Superior temporal gyrus (tissue), 1 donor: ENCODE measurements at regions not wholly inside any gene's neighbourhood (a gene's known extent, or its start where the extent isn't known, plus 50 kb on each side); places are given as distances from the start of the nearest gene placed in this dataset.

Experiments used
- DNase-seq: peaks from one replicate; pipeline ENCODE4 v3.0.0-alpha.2; 2016; ENCODE audit errors: extremely low spot score

DNA sequence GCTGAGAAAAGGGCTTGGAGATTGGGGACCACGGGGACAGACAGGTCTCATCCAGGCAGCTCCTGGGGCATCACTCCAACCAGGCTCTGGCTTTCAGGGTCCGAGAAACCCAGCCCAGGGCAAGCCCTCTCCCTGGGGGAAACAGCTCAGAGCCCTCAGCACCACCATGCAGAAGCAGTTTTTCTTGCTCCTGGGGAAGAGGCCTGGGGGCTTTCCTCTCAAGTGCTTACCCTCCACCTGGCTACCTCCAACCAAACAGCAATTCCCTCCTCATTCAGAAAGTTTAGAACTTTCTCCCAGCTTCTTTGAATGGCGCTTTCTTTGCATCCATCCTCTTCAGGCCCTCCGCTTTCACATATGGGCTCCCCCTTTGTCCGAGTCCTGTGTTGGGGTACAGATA lies 110.4 kb upstream of the PHACTR3 start:
- DNase-seq = no peak

DNA sequence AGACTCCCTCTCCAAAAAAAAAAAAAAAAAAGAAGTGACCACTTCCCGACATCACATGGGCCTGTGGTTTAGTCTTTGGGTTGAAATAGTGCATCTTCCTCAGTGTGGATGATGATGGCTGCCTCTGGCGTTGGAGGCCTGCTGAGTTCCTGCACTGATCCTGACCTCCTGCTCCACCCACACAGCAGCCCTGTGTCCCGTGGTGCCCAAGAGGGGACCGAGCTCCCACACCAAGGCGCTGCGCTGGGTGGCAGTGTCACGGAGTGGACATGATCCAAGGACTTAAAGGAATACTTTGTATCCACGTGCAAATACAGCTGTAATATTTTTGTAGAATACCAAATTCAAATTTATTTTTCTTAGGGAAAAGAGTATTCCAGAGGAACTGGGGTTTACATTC lies 109.2 kb upstream of the PHACTR3 start:
- DNase-seq = no peak

DNA sequence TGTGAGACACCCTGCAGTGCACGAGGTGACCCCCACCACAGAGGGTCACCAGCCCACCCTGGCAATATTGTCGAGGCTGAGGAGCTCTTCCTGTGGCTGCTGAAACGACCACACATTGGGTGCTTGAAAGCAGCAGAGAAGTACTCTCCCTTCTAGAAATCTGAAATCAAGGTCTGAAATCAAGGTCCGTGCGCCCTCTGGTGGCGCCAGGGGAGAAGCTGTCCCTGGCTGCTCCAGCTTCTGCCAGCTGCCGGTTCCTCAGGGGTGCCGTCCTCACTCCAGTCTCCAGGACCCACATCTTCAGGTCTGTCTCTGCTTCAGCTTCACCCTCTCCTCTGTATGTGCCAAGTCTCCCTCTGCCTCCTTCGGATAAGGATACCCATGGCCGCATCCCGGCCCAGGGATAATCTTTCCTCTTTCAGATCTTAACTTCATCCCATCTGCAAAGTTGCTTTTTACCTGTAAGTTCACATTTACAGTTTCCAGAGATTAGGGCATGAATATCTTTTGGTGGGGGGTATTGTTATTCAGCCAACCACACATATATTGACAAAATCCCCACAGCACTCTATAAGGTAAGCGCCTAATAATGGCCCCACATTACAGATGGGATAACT lies 108.3 kb upstream of the PHACTR3 start:
- DNase-seq = peak; percentile 85

DNA sequence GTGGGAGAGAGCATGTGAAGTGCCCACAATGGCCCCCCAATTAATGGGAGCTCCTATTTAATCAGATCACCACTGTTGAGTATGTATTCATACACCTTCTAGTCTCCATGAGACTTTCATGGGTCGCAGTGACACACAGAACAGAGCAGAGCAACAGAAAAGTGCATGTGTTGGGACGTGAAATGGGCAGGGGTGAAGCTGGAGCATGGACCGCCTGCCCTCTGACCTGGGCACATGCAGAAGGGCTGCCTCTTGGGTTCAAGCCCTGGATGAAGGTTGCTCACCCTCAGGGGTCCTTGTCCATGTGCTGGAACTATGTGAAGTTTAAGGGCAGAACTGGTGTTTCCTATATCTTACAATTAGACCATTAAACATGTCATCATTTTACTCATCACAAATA lies 106.0 kb upstream of the PHACTR3 start:
- no peak for DNase-seq

DNA sequence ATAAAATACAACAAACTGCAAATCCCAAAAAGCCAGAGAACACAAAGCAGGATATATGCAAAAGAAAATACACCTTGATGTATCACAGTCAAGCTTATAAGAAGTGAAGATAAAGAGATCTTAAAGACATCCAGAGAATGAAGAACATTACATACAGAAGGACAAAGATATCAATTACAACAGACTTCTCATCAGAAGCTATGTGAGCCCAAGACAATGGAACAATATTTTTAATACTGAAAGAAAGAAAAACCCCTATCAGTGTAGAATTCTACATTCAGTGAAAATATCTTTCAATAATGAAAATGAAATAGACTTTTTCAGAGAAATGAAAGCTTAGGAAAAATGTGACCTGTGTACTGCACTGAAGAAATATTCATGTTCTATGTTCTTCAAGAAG lies 104.5 kb upstream of the PHACTR3 start:
- no peak for DNase-seq

DNA sequence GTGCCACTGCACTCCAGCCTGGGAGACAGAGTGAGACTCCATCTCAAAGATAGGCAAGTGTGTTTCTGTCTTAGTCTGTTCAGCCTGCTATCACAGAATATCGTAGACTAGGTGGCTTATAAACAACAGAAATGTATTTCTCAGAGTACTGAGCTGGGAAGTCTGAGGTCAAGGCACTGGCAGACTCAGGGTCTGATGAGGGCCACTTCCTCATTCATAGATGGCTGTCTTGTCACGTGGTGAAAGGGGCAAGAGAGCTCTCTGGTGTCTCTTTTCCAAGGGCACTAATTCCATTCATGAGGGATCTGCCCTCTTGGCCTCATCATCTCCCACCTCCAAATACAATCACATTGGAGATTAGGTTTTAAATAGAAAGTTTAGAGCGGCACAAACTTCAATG lies 95.6 kb upstream of the PHACTR3 start:
- DNase-seq = no peak

DNA sequence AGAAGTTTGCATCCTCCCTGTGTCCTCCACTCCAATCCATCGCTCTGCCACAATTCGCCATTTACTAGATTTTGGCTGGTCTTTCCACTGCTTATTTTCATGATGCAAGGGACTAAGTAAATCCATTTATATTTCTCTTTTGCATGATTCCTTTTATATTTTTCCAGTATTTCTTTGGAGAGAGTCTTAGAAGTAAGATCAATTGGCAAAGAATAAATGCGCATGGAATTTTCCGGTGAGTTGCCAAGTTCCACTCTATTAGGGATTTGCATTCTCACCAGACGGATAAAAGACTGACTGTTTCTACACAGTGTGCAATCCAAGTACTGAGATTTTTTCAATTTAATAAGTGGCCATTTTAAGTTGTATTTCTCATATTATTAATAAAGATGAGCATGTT lies 91.7 kb upstream of the PHACTR3 start:
- no peak for DNase-seq

DNA sequence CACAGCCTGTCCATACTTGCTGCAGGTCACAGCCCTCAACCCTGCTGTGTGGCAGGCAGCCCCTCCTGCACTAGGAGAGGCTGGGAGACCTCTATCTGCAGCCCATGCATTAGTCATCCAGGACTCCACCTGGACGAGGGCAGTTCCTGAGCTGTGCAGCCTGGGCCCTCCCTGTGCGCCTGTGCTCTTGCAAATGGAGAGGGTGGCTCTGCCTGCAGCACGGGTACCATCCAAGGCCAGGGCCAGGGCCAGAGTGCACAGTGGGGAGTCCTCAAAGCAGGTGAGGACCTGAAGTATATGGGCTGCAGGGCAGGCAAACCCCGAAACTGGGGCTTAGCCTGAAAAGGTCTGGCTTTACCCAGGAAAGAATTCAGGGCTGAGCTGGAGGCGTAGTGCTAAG lies 89.8 kb upstream of the PHACTR3 start:
- DNase-seq = no peak

DNA sequence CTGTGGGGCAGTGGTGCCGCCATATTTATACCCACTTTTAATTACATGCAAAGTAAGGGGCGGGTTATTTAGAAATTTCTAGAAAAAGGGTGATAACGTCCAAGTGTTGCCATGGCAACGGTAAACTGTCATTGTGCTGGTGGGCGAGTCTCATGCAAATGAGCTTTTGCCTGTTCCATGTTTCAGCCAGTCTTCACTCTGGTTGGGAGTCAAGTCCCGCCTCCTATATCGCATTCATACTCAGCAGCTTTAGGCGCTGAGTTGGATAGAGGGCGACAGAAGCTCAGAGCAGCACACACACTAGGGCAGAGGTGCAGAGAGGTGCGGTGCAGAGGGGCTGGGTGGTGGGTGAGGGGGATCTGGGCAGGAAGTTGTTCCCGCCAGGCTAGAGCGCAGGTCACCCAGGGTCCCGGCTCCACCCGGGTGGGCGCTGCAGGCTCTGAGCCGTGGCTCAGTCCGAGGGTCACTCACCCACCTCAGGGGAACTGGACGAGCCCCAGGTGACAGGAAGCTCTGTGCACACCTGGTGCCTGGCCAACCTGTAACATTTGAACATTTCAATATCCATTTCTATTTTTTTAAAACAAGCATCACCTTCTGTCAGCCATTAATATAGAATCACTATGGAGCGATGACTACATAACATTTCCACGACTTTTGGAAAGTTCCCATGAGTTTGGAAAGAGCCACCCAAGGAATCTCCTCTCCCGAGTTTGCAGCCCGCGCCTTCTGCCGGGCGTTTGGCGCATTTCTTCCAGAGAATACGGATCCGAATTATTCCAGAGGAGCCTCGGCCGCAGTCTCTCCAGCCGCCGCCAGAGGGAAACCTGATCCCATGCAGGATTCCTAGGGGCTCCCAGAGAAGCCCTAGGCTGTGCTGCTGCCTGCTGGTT lies 89.1 kb upstream of the PHACTR3 start:
- DNase-seq = peak; percentile 90

DNA sequence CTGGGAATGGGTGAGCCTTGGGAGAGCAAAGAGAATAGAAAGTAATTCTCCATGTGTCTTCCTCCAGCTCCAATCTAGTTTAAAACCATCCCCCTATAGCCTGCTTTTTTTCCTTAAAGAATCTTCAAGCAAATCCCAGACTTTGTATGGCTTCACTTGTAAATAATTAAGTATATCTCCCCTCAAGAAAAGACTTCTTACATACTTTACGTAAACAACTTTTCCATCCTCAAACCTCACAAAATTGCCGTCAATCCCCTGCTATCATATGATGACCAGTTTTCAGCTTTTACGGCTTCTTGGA lies 88.5 kb upstream of the PHACTR3 start:
- DNase-seq = no peak

DNA sequence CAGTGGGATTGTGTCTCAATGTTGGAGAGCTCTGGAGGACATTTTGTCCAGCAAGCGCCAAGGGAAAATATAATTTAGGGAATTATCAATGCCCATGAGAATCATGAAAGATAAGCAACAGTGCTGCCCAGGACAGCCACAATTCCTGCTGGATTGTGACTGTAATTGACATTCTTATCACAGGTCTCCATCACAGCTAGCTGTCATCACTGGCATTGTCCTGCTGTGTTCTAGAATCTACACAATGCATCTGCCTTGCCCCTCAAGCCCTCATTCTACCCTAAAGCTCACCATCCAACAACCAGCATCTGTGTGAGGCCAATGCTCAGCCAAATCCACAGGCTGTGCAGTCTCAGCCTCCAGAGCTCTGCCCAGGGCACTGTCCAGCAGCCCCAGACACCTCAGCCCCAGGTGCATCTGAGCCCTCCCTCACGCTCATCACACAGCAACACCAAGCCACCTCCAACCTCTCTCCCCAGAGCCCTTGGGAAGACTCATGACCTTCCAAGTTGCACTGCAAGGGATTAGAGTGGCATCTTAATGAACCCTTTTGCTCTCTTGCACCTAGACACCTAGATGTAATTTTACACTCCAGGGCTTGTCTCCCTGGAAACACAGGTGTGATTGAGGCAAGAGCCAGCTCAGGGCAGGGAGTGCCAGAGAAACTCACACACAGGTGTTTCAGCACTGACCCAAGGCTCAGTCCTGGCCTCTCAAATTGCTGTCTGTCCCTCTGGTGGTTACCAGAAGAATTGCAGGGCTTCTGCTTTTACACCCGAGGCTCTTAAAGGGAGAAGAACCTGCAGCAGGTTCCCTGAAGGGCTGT lies 85.2 kb upstream of the PHACTR3 start:
- DNase-seq = peak; percentile 71

DNA sequence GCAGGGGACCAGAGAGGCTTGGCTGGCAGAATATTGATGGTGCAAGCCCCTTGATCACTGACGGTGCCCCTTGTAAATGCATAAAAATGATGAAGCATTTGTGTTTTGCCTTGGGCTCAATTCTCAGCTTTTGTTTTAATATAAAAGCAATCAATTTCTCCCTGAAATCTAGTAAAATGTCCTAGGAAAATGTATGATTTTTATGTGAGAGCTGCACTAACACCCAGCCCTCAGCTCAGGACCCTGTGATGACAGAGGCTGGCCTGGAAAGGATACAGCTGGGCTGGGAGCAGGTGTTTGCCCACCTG lies 84.7 kb upstream of the PHACTR3 start:
- no peak for DNase-seq

DNA sequence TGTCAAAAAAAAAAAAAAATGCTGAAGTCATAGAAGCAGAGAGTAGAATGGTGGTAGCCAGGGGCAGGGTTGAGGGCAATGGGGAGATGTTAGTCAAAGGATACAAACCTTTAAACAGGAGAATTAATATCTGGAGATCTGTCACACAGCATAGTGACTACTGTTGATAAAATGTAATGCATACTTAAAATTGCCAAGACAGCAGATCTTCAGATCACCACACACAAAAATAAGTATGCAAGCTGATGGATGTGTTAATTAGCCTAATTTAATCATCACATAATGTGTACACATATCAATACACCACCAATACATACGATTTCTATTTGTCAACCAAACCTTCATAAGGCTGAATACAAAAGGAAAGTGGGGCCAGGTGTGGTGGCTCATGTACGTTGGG lies 83.5 kb upstream of the PHACTR3 start:
- no peak for DNase-seq

DNA sequence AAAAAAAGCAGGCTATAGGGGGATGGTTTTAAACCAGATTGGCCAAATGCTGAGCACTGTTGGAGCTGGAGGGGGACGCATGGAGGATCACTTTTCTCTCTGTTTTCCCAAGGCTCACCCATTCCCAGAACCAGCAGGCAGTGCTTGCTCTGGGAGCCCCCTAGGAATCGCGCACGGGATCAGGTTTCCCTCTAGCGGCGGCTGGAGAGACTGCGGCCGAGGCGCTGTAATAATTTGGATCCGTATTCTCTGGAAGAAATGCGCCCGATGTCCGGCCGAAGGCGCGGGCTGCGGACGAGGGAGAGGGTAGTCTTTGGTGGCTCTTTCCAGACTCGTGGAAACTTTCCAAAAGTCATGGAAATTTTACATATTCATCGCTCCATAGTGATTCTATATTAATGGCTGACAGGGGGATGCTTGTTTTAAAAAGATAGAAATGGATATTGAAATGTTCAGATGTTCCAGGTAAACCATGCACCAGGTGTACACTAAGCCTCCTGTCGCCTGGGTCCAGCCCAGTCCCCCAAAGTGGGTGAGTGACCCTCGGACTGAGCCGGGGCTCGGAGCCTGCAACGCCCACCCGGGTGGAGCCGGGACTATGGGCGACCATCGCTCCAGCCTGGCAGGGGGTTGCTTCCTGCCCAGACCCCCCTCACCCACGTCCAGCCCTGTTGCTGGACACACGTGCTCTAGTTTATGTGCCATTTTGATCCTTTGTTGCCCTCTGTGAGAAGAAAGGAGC lies 78.7 kb upstream of the PHACTR3 start:
- DNase-seq = peak; percentile 81

DNA sequence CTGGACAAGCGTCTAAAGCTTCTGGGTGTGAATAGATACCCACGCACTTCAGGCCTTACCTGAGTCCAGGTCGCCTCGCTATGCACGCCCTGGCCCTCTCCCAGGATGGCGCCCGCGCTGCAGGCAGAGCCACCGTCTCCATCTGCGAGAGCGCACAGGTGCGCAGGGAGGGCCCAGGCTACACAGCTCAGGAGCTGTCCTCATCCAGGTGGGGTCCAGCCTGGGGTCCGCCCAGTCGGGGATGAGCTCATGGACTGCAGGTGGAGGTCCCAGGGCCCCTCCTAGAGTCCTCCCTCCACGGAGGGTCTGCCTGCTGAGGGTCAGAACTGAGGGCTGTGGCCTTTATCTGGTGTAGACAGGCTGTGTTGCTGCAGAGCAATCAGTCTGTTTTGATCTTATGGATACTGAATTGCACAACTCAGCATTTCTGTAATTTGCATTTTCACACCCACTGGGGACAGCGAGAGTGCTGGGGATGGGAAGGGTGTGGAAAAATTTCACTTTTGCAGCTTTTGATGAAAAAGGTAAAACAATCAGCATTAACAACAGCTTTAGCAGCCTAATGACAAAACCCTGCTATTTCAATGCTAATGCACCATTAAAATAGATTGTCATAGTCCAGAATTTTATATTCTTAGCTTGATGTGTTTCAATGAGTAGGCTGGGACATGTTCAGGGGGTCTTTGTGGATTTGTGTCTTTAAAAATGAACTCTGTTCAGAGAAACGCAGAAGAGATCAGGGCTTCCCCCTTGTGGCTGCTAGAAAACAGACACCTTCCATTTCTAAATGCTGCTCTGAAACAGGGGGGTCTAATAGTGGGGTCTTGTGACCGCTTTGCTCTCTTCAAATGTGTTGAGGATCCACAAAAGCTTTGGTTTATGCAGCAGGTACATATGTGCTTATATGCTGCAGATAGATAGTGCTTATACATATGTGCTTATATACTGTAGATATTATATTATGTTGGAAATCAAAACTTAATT lies 77.8 kb upstream of the PHACTR3 start:
- no peak for DNase-seq

DNA sequence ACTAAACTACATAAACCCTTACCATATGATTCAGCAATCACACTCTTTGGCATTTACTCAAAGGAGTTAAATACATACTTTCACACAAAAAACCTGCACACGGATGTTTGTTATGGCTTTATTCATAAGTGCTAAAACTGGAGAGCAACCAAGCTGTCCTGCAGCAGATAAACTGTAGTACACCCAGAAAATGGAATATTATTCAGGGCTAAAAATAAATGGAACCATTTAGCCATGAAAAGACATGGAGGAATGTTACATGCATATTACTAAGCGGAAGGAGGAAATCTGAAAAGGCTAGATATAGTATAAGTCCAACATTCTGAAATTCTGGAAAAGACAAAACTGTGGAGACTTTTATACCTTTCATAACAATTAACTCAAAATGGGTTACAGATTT lies 73.6 kb upstream of the PHACTR3 start:
- DNase-seq = no peak

DNA sequence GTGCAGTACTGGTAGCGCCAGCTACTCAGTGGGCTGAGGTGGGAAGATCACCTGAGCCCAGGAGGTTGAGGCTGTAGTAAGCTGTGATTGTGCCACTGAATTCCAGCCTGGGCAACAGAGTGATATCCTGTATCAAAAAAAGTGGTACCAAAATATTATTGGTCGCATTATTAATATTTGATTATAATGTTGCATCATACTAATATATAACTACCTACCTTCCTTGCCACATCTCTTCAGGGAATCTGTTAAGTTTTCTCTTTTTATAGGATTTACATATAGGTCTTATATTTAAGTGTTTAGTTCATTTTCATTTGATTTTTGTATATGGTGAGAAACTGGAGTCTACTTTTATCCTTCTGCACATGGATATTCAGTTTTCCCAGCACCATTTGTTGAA lies 66.3 kb upstream of the PHACTR3 start:
- no peak for DNase-seq

DNA sequence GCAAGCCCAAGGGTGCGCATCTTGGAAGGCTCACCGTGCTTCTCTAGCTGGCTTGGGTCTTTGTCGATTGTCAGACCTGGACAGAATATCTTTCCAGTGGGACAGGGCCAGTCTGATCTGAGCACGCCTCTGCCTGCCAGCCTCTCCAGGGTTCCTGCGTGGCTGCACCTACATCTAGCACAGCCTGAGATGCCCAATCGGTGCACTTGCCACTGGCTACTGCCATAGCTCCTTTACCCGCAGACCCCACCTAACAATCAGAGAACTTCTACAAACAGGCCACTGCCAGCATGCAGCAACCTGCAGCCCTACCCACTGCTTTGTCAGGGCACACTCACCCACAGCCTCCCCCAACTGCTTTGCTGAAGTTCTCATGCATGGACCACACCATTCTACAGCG lies 56.7 kb upstream of the PHACTR3 start:
- no peak for DNase-seq
